GM23338 (cell line): ENCODE measurements at regions not wholly inside any gene's neighbourhood (a gene's known extent, or its start where the extent isn't known, plus 50 kb on each side); places are given as distances from the start of the nearest gene placed in this dataset.
A peak's percentile ranks its signal among the peaks of the same experiment; 100 is the strongest.

Experiments
- CREB1 ChIP-seq: fragments of 250-450 bp; sonication (Bioruptor Pico); IDR thresholded peaks from 2 replicates; pipeline ENCODE4 v1.5.0; 2020; ENCODE audit warnings: low read depth, mild to moderate bottlenecking, moderate library complexity
- CTCF ChIP-seq, 2 experiments: fragments of 200-600 bp in 1 of 2; sonication (generic) in 1 of 2; conservative IDR thresholded peaks; 2 replicates each; pipeline versions ENCODE4 v1.5.1 to v1.6.1; 2016 to 2017; ENCODE audit warnings: antibody characterized with exemption in 2 of 2, low read depth in 2 of 2, mild to moderate bottlenecking in 2 of 2, moderate library complexity in 1 of 2
- EZH2 ChIP-seq: fragments of 200-600 bp; sonication (generic); IDR thresholded peaks from one replicate; pipeline ENCODE4 v1.8.0; 2017; ENCODE audit warnings: antibody characterized with exemption, mild to moderate bottlenecking, low read depth; ENCODE audit not compliant: unreplicated experiment
- EZH2phosphoT487 ChIP-seq: fragments of 200-600 bp; sonication (generic); IDR thresholded peaks from one replicate; pipeline ENCODE4 v1.8.1; 2018; ENCODE audit warnings: antibody characterized with exemption; ENCODE audit not compliant: unreplicated experiment
- POLR2AphosphoS5 ChIP-seq: IDR thresholded peaks from 2 replicates; pipeline ENCODE4 v1.6.1; 2016; ENCODE audit warnings: antibody characterized with exemption, low read depth
- REST ChIP-seq: IDR thresholded peaks from one replicate; pipeline ENCODE4 v1.6.1; 2018; ENCODE audit warnings: antibody characterized with exemption; ENCODE audit not compliant: unreplicated experiment
- ZNF331 ChIP-seq: fragments of 250-450 bp; sonication (Bioruptor Pico); IDR thresholded peaks from 2 replicates; pipeline ENCODE4 v1.5.0; 2020; ENCODE audit warnings: low read depth, mild to moderate bottlenecking, moderate library complexity

- TF ChIP-seq CTCF (conservative IDR thresholded peaks at IDR 0.05; ENCODE audit: low read depth in 2 of 2) (peak; percentile 76 to 96), ZNF331 (CRISPR knock-in tag) (no peak), EZH2phosphoT487 (no peak), POLR2AphosphoS5 (no peak), EZH2 (no peak), REST (no peak), CREB1 (no peak)
Observed at GRCh38 chr4:67288964-67289363, 256.3 kb downstream of the CENPC start.
